Activated CD8-positive, alpha-beta memory T cell treated with anti-CD3 and anti-CD28 coated beads, Interleukin-2, amount 50 U/mL, for 24 hours (primary cell): ENCODE measurements at regions not wholly inside any gene's neighbourhood (a gene's known extent, or its start where the extent isn't known, plus 50 kb on each side); places are given as distances from the start of the nearest gene placed in this dataset.

Experiments
- DNase-seq: peaks from one replicate; pipeline ENCODE4 v3.0.0-alpha.2; 2020; ENCODE audit errors: extremely low read depth

- DNase-seq, result no peak
These were observed 272.0 kb upstream of the CXXC4 start for GRCh38 chr4:104766676-104767075.

- DNase-seq, result no peak
These were observed 278.2 kb upstream of the CXXC4 start for GRCh38 chr4:104772849-104773248.

- DNase-seq, result no peak
These were observed 300.7 kb upstream of the CXXC4 start for GRCh38 chr4:104795264-104795939.

GRCh38 chr4:104811727-104812126 lies 317.0 kb upstream of the CXXC4 start:
- no peak for DNase-seq

- no peak for DNase-seq
These were observed 321.0 kb upstream of the CXXC4 start for GRCh38 chr4:104815665-104816064.

GRCh38 chr4:104818579-104818978 lies 323.9 kb upstream of the CXXC4 start:
- DNase-seq, result no peak

- no peak for DNase-seq
These were observed 320.5 kb upstream of the TET2 start for GRCh38 chr4:104826171-104826570.

GRCh38 chr4:104829761-104830160 lies 316.9 kb upstream of the TET2 start:
- DNase-seq, result no peak

GRCh38 chr4:104848597-104849225 lies 298.0 kb upstream of the TET2 start:
- DNase-seq, result no peak

GRCh38 chr4:104859601-104860237 lies 287.0 kb upstream of the TET2 start:
- DNase-seq, result no peak

GRCh38 chr4:104860238-104861123 lies 286.2 kb upstream of the TET2 start:
- peak; percentile 13 for DNase-seq

- no peak for DNase-seq
These were observed 279.9 kb upstream of the TET2 start for GRCh38 chr4:104866809-104867208.

- DNase-seq, result no peak
These were observed 278.1 kb upstream of the TET2 start for GRCh38 chr4:104868533-104868932.

- DNase-seq, result no peak
These were observed 277.7 kb upstream of the TET2 start for GRCh38 chr4:104868958-104869357.

- no peak for DNase-seq
These were observed 276.8 kb upstream of the TET2 start for GRCh38 chr4:104869831-104870230.

- DNase-seq, result no peak
These were observed 276.0 kb upstream of the TET2 start for GRCh38 chr4:104870495-104871233.

- DNase-seq, result no peak
These were observed 267.7 kb upstream of the TET2 start for GRCh38 chr4:104878936-104879335.

GRCh38 chr4:104879367-104879766 lies 267.3 kb upstream of the TET2 start:
- no peak for DNase-seq

GRCh38 chr4:104879854-104880253 lies 266.8 kb upstream of the TET2 start:
- no peak for DNase-seq

- no peak for DNase-seq
These were observed 265.4 kb upstream of the TET2 start for GRCh38 chr4:104881136-104881886.
